Epidermal melanocyte (primary cell): ENCODE measurements at regions not wholly inside any gene's neighbourhood (a gene's known extent, or its start where the extent isn't known, plus 50 kb on each side); places are given as distances from the start of the nearest gene placed in this dataset.
A peak's percentile ranks its signal among the peaks of the same experiment; 100 is the strongest.
"Not testable (repeated sequence)": the region's sequence is repeated elsewhere in the genome, so short reads cannot be mapped to it uniquely, and the experiment has no call there.

ENCODE experiments used
- DNase-seq: peaks from one replicate; pipeline ENCODE4 v3.0.0; 2011; ENCODE audit warnings: low spot score; ENCODE audit not compliant: insufficient read length

DNA sequence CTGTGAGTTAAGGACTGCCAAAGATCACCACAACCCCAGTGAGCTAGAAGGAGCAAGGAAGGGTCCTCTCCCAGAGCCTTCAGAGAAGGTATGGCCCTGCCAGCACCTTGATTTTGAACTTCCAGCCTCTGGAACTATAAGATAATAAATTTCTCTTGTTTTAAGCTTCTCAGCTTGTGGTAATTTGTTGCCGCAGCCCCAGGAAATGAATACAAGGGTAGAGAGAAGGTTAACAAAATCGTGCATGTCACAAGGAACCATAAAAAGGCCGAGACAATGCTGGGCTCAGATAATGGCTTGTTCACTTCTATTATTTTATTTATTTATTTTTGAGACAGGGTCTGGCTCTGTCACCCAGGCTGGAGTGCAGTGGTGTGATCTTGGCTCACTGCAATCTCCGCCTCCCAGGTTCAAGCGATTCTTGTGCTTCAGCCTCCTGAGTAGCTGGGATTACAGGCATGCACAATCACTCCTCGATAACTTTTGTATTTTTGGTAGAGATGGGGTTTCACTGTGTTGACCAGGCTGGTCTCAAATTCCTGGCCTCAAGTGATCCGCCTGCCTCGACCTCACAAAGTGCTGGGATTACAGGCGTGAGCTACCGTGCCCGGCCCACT lies 71.5 kb downstream of the WSB1 start:
- not testable (repeated sequence) for DNase-seq

DNA sequence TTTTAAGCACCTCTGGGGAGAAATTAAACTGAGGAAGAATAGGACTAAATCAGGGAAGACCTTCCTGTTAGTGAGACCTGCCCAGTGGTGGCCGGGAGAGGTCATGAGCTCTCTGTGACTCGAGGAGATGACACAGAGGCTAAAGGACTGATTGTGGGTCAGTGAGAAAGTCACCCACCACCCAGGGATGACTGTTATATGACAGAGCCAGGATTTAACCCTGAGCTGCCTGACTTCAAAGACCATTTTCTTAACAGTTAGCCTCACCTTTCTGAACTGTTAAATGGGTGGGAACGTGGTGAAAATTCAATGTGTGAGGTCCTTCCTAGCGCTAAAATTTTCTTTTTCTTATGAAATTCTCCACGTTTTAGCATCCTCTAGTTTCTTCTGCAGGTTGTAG lies 72.5 kb downstream of the WSB1 start:
- DNase-seq = no peak

DNA sequence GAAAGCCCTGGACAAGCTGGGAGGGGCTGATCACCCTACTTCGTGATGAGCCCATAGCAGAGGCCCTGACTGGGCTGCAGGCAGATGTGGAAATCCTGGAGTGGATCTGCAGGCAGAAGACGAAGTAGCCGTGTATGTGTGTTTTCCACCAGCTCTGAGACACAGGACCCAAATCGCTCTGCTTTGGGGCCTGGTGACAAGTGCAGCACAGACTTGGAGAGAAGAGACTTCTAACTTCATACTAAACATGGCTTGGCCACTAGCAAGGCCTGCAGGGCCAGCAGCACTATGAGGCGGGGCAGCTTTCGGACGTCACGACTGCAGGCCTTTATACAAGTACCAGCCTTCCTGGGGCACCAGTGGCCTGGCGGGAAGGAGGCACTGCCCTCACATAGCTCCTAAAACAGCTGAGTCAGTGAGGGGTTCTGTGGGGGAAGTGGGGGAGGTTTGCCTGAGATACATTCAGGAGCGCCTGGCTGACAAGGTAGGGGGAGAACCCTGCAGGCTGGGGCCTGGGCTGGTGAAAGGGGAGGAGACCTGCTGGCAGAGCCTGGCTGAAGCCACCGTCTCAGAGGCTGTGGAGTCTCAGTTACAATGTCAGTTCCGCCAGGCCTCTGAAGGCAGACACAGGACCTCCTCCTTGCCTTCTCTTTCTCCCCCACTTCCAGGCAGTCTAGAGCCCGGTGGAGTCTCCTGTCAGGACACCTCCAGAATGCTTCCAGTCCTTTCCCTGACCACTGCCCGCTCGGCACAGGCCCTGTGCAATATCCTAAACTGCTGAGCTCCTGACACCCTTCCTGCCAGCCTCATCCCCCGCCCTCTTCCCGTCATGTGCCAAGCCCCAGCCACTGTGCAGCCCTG lies 73.4 kb downstream of the WSB1 start:
- DNase-seq = no peak

DNA sequence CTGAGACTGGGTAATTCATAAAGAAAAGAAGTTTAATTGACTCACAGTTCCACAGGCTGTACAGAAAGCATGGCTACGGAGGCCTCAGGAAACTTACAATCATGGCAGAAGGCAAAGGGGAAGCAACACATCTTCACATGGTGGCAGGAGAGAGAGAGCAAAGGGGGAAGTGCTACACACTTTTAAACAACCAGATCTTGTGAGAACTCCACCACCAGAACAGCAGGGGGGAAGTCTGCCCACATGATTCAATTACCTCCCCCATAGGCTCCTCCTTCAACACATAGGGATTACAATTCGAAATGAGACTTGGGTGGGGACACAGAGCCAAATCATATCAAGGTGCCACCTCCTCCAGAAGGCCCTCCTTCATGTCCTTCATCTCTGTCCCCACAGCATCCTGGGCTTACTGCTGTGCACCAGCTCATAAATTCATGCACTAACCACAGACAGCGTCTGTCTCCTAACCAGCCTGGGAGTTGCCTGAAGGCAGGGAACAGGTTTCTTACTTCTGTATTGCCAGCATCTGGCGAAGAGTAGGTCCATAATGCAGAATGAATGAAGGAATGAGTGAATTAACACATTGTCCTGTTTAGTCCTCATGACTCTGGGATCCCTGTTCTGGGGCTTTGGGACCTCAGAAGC lies 74.4 kb downstream of the WSB1 start:
- DNase-seq = no peak

DNA sequence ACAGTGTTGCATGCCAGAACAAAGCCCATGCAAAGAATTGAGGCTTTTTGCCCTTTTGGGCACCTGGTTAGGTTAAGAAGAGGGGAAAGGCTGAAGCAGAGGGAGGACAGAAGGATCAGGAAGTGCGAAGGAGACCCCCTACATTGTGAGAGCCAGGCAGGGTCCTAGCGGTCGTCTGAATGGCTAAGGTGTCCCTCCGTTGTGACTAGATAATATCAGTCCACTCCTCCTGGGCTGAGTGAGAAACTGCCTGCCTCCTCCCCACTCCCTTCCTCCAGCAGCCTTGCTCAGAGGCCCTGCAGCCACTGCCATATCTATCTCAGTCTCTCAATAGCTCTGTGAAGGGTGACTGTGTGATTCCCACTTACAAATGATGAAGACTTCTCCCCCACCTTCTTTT lies 75.1 kb downstream of the WSB1 start:
- DNase-seq = no peak

DNA sequence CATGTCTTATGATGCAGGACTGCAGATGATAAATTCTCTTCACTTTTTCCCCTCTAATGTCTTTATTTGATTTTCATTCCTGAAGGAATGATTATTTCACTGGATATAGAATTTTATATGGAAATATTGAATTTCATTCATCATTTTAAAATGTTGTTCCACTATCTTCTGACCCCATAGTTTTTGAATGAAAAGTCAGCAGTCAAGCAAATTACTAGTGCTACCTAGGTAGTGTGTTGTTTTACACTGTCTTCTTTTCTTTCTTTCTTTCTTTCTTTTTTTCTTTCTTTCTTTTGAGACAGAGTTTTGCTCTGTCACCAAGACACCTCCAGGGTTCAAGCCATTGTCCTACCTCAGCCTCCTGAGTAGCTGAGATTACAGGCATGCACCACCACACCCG lies 76.9 kb downstream of the WSB1 start:
- DNase-seq = no peak

DNA sequence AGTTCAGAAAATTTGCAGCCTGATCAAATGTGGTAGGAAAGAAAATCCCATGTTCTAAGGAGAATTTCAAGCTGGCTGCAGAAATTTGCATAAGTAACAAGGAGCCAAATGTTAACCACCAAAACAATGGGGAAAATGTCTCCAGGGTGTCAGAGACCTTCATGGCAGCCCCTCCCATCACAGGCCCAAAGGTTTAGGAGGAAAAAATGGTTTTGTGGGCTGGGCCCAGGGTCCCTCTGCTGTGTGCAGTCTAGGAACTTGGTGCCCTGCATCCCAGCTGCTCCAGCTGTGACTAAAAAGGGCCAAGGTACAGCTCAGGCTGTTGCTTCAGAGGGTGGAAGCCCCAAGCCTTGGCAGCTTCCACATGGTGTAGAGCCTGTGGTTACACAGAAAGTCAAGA lies 79.8 kb downstream of the WSB1 start:
- not testable (repeated sequence) for DNase-seq

DNA sequence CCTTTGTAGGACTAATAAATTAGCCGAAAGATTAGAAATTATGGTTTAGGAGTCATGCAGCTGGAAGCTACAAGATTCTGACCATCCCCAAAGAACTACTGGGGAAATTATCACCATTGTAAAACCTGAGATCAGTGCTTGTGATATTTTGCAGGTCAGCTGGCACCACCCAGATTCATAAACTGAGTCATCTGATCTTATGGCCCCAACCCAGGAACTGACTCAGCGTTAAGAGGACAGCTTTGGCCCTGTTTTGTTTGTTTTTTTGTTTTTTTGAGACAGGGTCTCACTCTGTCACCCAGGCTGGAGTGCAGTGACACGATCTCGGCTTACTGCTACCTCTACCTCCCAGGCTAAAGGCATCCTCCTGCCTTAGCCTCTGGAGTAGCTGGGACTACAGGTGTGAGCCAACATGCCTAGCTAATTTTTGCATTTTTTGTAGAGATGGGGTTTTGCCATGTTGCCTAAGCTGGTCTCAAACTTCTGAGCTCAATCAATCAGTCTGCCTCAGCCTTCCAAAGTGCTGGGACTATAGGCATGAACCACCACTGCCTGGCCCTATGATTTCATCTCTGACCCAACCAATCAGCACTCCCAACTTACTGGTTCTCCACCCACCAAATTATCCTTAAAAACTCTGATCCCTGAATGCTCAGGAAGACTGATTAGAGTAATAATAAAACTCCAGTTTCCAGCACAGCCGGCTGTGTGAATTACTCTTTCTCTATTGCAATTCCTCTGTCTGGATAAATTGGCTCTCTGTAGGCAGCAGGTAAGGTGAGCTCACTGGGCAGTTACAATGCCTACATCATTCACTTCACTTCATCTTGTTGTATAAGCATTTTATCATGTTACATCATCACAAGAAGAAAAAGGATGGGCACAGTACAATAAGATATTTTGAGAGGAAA lies 79.4 kb upstream of the KSR1 start:
- DNase-seq = no peak

DNA sequence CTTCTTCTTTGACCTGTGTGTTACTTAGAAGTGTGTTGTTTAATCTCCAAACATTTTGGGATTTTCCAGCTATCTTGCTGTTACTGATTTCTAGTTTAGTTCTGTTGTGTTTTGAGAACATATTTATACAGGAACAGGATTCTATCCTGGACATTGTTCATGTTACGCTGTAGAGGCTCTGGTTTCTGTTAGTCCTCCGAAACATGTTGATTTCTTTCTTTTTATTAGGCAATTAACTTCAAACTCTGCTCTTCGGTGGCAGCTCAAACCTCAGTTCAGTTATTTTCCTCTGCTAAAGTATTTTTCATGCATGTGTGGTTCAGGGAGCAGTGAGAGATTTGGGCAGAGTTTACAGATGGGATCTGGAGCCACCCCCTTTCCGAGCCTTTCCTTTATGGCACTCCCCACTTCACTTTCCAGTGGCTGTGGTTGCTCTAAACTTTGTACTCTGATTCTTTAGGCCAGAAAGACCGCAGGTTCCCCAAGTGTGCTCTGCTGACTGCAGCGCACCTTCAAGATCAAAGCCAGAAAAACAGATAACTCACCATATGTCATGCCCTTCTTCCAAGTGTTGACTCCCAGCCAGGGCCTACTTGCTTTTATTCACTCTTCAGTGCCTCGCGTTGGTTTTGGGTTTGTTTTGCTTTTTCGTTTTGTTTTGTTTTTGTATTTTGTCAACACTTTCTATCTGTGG lies 77.6 kb upstream of the KSR1 start:
- DNase-seq = no peak

DNA sequence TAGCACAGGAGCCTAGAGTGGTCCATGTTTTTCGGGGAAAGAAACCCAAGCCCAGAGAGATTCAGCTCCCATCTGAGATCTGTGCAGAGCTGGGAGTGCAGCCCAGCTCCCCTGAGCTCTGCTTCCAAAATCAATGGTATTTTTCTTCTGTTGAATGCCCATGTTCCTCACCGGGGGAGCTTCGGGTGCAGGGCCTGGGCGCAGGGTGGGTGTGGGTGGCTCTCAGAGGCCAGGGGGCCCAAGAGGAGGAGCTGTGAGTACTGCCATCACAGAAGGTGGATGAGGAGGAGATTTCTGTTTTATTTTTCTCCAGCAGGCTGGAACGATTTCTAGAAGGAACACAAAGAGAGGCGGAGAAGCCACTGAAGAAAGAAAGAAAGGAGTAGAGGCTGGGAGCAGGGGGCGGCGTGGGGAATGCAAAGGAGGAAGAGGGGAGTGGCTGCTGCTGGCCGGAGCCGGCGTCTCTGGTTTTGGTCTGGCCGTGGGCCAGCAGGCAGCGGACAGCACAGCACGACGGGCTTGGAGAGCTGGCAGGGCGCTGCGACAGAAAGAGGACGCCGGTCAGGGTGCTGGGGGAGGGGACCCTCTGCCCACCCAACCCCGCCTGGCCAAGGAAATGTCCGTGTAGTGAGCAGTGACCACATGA lies 76.2 kb upstream of the KSR1 start:
- DNase-seq = peak; percentile 33

DNA sequence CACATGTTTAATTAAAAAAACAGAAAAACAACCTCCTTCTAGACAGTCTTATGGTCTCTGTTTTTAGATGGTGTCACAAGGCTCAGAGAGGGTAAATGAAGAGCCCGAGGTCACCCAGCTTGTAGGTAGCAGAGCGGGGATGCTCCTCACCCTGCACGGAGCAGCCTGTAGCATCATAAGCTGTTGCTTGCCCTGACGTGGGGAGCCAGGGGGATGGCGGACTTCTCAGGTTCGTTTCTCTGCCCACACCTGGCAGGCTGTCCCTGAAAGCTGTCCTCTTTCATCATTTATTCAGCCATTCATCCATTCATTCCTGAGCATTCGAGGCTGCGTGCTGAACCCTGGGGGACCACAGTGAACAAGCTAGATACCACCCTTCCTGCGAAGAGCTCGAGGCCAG lies 75.7 kb upstream of the KSR1 start:
- DNase-seq = no peak

DNA sequence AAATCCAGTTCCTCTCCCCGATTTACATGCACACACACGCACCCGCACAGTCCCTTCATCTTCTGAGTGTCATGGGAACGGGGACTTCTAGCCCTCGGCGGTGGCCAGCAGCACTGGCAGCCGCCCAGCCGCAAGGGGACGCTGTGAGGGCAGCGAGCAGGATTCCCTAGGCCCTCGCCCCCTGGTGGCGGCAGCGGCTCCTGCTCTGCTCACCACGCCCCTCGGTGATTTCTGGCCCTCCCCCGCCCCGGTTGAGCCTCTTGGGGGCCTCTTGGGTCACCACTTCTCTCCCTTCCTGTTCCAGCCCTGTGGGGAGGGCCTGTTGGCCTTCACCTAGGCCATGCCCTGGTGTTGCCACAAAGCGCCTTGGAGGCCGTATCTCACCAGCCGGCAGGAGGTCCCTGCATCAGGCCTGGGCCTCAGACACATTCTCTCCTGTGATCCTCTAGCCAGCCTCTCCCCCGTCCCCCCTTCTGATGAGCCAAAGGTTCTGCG lies 75.2 kb upstream of the KSR1 start:
- DNase-seq = no peak

DNA sequence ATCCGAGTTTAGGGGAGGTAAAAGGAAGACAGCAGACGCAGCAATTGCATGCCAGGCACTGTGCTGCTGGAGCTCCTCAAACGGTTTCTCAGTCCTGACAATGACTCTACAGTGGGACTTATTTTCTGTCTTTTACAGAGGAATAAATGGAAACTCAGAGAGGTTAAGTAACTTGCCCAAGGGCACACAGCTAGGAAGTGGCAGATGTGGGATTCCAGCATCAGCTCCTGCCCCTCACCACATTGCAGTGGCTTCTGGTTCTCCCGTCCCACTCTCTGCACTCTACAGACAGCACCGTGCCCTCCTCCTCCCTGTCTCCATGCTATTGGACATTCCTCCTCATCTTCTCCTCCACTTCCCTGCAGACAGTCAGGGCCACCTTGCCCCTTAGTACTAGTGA lies 74.2 kb upstream of the KSR1 start:
- DNase-seq = no peak

DNA sequence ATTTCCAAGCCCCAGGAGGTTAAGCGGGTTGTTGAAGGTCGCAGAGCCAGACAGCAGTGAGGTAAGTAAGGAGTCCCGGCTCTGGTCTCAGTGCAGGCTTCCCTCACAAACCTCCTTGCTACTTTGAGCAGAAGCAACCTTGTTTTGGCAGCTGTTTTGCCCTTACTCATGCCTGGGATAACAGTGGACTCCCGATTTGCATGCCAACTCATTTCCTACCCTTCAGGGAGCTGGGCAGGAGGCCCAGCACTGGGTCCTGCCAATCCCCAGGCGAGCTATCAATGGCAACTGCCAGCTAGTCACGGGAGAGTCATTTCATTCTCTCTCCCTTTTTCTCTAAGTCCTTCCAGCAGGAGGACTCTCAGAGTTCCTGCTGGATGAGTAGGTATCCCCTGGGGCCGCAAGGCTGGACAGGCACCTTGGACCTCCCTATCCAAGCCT lies 72.0 kb upstream of the KSR1 start:
- peak; percentile 73 for DNase-seq

DNA sequence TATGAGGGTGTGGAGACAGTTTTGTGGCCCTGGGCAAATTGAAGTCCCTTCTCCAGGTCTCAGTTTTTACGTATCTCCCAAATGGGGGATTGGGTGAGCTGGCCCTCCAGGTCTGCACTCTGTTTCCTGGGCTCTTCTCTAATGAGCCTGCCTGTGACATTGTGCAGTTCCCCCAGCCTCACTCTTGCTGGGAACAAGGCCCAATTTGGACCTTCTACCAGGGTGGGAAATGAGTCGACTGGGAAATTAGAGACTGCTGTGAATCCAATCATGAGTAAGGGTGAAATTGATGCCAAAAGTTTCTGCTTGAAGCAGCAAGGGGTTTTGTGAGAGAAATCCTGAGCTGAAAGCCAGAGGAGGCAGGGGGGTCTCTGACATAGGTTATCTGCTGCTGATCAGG lies 71.5 kb upstream of the KSR1 start:
- DNase-seq = no peak

DNA sequence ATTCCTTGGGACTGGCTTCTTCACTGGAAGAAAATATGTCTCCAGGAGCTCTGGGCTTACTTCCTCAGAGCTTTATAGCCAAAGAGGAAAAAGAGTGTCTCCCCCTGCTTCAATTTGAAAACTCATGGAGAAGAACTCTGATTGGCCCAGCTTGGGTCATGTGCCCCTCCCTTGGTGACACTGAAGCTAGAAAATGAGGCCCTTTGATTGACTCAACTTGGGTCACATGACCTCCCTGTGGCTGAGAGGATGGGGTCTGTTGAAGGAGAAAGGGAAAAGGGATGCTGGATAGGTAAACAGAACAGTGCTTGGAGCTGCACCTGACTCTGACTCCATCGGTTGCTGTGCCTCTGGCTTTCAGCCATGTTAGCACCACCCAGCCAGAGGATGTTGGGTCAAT lies 70.6 kb upstream of the KSR1 start:
- no peak for DNase-seq

DNA sequence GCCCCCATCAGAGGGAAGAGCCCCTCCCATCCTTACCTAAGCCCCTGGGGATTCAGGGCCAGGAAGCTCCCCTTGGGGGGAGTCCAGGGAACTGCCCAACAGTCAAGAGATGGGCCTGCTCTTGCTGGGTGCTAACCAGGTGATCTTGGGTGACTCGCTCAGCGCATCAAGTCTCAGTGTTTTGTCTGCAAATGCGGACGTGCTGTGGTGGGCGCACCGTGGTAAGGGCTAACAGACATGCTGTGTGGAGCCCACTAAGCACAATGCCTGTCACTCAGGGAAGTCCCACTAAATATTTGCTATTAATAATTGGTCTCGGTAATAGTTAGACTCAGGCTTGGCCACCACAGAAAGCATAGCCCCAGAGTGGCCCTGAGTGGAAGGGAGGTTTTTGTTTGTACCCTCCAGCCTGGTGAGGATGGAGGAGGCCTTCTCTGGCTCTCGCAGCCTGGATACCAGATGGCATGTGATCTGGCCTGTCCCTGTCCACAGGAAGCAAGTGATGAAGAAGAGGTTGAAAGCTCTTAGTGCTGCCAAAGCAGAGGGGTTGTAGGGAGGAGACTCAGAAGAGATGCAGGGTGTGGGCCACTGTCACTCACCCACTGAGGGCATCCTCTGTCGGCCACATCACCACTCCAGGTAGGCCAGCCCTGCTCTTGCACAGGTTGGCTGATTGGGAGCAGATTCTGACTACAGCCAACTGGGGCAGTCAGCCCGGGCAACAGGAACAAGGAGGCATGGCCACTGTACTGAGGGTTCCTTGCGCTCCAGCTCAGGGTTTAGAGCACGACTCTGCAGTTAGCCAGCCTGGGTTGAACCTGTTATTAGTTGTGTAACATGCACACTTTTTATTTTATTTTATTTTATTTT lies 69.8 kb upstream of the KSR1 start:
- DNase-seq = no peak

DNA sequence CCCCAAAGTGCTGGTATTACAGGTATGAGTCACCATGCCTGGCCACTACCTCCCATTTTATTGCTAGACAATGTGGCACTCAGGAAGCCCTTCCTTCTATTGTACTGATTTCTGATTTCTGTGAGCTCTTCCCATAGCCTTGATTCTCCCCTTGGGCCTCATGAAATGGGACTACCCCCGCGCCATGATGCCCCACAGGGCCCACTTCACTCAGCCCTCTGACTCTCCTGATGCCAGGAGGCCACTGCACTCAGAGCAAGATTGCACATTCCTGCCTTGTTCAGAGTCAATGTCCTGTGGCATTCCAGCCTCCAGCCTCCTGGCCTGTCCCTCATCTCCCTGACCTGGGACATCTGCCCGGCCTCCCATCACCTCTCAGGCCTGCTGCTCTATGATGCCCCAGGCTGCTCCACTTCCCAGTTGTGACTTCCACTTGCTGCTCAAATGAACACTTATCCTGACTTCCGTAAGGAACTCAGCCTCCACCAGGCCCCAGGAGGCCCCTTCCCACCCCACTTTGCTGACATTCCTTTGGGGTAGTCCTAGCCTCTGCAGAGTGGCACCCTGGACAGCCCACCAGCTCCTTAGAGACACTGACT lies 66.6 kb upstream of the KSR1 start:
- no peak for DNase-seq

DNA sequence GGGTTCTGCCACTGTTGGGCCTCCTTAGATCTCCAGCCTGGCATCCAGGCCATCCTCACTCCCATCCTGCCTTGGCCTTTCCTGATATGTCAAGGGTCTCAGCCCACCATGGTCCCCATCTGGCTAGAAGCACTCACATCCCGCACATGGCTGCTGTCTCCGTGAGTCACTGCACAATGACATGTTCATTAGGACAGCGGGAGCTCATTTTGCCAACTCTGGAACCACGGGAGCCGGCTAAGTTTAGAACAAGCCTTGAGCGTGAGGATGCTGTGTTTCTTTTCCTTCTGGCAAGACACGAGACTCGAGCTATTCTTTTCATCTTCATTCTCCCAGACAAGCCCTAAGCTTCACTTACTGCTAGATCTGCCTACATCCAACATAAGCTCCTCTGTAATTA lies 65.7 kb upstream of the KSR1 start:
- DNase-seq = no peak
